ENCODE measurements at regions not wholly inside any gene's neighbourhood (a gene's known extent, or its start where the extent isn't known, plus 50 kb on each side); places are given as distances from the start of the nearest gene placed in this dataset.

DNA sequence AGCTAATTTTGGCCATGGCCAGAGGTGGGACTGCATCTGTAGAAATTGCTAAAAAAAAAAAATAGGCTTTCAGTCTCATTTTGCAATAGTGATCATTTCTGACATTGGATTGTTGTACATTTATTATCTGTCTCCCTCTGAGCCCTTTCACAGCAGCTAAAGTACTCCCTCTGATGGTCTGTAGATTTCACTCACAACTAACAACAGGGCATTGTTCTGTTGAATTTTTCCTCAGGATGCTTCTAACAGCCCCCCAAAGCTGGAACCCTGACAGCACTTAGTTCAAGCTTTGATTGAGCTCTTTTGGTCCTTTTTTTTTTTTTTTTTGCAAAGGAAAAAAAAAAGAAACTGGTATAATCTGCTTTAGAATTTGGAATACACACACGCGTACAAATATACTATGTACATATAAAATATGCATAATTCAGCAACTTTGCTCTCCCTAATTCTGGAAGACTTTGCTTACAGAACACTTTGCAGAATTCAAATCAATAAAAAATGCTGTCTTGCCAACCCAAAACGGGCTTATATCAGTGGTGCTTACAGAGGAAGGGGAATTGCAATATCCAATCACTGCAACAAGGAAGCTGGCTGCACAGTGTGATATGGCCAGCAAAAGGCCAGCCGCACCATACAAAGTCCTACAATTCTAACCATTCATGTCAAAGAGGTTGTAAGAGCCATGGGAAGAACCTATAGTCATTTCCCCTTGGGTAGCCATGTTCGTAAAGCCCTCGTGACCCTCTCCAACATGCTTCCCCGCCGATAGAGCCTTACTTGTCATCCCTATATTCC, 406.4 kb downstream of the SMARCA1 start:
- TF ChIP-seq, protein P1, sequence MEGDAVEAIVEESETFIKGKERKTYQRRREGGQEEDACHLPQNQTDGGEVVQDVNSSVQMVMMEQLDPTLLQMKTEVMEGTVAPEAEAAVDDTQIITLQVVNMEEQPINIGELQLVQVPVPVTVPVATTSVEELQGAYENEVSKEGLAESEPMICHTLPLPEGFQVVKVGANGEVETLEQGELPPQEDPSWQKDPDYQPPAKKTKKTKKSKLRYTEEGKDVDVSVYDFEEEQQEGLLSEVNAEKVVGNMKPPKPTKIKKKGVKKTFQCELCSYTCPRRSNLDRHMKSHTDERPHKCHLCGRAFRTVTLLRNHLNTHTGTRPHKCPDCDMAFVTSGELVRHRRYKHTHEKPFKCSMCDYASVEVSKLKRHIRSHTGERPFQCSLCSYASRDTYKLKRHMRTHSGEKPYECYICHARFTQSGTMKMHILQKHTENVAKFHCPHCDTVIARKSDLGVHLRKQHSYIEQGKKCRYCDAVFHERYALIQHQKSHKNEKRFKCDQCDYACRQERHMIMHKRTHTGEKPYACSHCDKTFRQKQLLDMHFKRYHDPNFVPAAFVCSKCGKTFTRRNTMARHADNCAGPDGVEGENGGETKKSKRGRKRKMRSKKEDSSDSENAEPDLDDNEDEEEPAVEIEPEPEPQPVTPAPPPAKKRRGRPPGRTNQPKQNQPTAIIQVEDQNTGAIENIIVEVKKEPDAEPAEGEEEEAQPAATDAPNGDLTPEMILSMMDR (IDR thresholded peaks at IDR 0.05; ENCODE audit: low read length), result no peak
- no peak for TF ChIP-seq EZH2 (optimal IDR thresholded peaks at IDR 0.05; ENCODE audit: low read depth, low read length)
